Psoas muscle (tissue), 7 donors: ENCODE measurements at regions not wholly inside any gene's neighbourhood (a gene's known extent, or its start where the extent isn't known, plus 50 kb on each side); places are given as distances from the start of the nearest gene placed in this dataset.

Experiments
- ATAC-seq, 4 donors: fragments of 200-7000 bp; cut with Tn5 transposase; one replicate each; pipeline ENCODE4 v1.9.1; 2020; ENCODE audit warnings: moderate library complexity in 3 of 4, mild to moderate bottlenecking in 2 of 4
- DNase-seq, 2 donors: peaks; one replicate each; pipeline ENCODE4 v3.0.0-alpha.2; 2020
- H3K27ac ChIP-seq: fragments of 200-600 bp; one replicate; pipeline ENCODE4 v1.8.0; 2022
- H3K27me3 ChIP-seq, 3 donors: fragments of 200-600 bp in 1 of 3; one replicate each; pipeline versions ENCODE4 v1.6.1 to v1.8.0; 2013 to 2022; ENCODE audit warnings: low read length in 2 of 3, mild to moderate bottlenecking in 2 of 3, moderate library complexity in 1 of 3; ENCODE audit not compliant: insufficient read depth in 3 of 3
- H3K36me3 ChIP-seq, 2 donors: fragments of 200-600 bp in 1 of 2; one replicate each; pipeline versions ENCODE4 v1.6.1 to v1.8.0; 2013 to 2022; ENCODE audit warnings: low read depth in 1 of 2, mild to moderate bottlenecking in 1 of 2, moderate library complexity in 1 of 2; ENCODE audit not compliant: insufficient read depth in 1 of 2
- H3K4me1 ChIP-seq: fragments of 200-600 bp; one replicate; pipeline ENCODE4 v1.8.0; 2022
- H3K4me3 ChIP-seq: fragments of 200-600 bp; one replicate; pipeline ENCODE4 v1.8.0; 2022; ENCODE audit warnings: mild to moderate bottlenecking
- H3K9me3 ChIP-seq: fragments of 200-600 bp; one replicate; pipeline ENCODE4 v1.8.0; 2022
- WGBS, 3 donors: extraction: QIAGEN DNeasy Blood & Tissue Kit; methylation state at CpG; one replicate each; pipeline versions ENCODE4 v1.1.6 to v1.1.7; 2013; 5-methylcytosine and 5-hydroxymethylcytosine counted together
- intact Hi-C, 2 donors: fragments of 100-400 bp; cut with DNase I; formaldehyde crosslinking; loops; one replicate each; pipeline versions ENCODE4 v1.11.0 to v1.14.2; 2022
- TF ChIP-seq, protein P1 (sequence below): fragments of 200-600 bp; IDR thresholded peaks from one replicate; pipeline ENCODE4 v1.8.0; 2022; ENCODE audit warnings: antibody characterized with exemption
- donor health status: healthy with polysubstance abuse.
- donor health status: DM: no; HTN: no; CAD: no; lungs with moderate emphysema.
- donor health status: Bipolar disorder and iron deficiency.
- donor health status: healthy.
- donor health status: DM: yes; HTN: yes; CAD: no.
- donor health status: DM: no; HTN: no; CAD: no.
- donor health status: DM: yes; HTN: yes; CAD: no.

DNA sequence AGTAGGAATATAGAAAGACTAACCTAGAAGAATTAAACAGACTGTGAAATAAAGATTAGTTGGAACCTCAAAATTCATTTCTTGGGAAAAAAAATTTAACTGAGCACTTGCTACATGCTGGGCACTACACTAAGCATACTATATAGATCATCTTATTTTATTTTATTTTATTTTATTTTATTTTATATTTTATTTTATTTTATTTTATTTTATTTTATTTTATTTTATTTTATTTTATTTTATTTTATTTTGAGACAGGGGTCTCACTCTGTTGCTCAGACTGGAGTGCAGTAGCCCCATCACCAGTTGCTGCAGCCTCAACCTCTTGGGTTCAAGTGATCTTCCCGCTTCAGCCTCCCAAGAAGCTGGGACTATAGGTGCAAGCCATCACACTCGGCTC lies 74.5 kb upstream of the DSC1 start:
- no peaks in the 10 kb centered on the region for H3K27me3 ChIP-seq
- no peak for DNase-seq
- H3K4me1 ChIP-seq: no peaks in the 10 kb centered on the region
- H3K4me3 ChIP-seq: no peak overlapping the region
- H3K27ac ChIP-seq: no peak overlapping the region
- ATAC-seq: no peak
- TF ChIP-seq, protein P1, sequence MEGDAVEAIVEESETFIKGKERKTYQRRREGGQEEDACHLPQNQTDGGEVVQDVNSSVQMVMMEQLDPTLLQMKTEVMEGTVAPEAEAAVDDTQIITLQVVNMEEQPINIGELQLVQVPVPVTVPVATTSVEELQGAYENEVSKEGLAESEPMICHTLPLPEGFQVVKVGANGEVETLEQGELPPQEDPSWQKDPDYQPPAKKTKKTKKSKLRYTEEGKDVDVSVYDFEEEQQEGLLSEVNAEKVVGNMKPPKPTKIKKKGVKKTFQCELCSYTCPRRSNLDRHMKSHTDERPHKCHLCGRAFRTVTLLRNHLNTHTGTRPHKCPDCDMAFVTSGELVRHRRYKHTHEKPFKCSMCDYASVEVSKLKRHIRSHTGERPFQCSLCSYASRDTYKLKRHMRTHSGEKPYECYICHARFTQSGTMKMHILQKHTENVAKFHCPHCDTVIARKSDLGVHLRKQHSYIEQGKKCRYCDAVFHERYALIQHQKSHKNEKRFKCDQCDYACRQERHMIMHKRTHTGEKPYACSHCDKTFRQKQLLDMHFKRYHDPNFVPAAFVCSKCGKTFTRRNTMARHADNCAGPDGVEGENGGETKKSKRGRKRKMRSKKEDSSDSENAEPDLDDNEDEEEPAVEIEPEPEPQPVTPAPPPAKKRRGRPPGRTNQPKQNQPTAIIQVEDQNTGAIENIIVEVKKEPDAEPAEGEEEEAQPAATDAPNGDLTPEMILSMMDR: no peak
- intact Hi-C loops: no loop called here
- H3K9me3 ChIP-seq: no peaks in the 10 kb centered on the region
- no peaks in the 10 kb centered on the region for H3K36me3 ChIP-seq
- WGBS, 3 donors: 93 to 98% (median 95%) methylated on average over 2 of the region's 2 CpGs

DNA sequence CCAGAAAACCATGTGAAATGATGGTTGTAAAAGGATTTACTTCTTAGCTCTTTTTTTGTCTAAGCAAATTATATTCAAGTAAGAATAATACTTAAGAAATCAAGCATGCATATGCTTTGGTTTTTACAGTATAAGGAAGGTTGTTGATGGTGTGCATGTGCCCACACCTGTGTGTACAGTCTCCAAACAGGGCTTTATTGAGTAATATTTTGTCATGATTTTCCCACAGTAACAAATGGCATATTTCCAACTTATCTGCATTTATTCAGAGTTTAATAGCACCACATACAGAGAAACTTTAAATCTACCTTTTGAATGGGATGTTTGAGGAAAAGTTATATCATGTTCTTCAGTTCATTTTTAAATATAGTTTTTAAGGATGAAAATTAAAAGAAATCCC lies 76.5 kb upstream of the DSG1 start:
- intact Hi-C loops: no loop called here

DNA sequence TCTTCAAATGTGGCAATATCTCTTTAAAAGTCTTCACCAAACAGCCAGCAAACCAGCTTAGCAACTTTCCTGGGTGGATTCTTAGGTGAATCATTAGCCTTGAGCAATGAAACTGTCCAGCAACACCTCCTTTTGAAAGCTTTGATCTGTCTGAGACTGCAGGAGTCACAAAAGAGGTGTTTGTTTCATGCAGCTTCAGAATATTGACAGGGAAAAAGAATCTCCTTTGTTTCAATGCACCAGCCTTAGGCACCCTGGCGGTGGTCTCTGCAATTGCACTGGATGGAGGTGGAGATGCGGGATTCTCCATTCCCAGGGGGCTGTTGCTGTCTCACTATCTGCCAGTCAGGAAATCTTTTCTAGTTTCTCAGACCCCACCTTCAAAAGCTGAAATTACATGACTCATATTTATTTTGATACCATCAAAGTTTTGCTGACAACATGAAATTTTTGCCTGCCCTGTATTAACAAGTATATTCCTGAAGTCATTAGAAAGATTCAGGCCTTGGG lies 76.0 kb upstream of the DSG1 start:
- no peaks in the 10 kb centered on the region for H3K4me1 ChIP-seq
- no peaks in the 10 kb centered on the region for H3K9me3 ChIP-seq
- H3K36me3 ChIP-seq: no peaks in the 10 kb centered on the region
- no peaks in the 10 kb centered on the region for H3K27me3 ChIP-seq
- TF ChIP-seq, protein P1: peak; percentile 7
- no peak for DNase-seq
- intact Hi-C loops: no loop called here
- H3K4me3 ChIP-seq: no peak overlapping the region
- 49 to 58% (median 50%) methylated on average over 2 of the region's 2 CpGs for WGBS, 3 donors
- ATAC-seq: no peak
- no peak overlapping the region for H3K27ac ChIP-seq

More for the DNA sequence above, 76.5 kb upstream of the DSG1 start:
- Histone ChIP-seq H3K36me3 (no peaks in the 10 kb centered on the region), H3K27ac (no peak overlapping the region), H3K27me3 (no peaks in the 10 kb centered on the region), H3K9me3 (no peaks in the 10 kb centered on the region), H3K4me3 (no peak overlapping the region), H3K4me1 (no peaks in the 10 kb centered on the region)
- no peak for ATAC-seq
- no peak for DNase-seq
- TF ChIP-seq, protein P1: no peak

DNA sequence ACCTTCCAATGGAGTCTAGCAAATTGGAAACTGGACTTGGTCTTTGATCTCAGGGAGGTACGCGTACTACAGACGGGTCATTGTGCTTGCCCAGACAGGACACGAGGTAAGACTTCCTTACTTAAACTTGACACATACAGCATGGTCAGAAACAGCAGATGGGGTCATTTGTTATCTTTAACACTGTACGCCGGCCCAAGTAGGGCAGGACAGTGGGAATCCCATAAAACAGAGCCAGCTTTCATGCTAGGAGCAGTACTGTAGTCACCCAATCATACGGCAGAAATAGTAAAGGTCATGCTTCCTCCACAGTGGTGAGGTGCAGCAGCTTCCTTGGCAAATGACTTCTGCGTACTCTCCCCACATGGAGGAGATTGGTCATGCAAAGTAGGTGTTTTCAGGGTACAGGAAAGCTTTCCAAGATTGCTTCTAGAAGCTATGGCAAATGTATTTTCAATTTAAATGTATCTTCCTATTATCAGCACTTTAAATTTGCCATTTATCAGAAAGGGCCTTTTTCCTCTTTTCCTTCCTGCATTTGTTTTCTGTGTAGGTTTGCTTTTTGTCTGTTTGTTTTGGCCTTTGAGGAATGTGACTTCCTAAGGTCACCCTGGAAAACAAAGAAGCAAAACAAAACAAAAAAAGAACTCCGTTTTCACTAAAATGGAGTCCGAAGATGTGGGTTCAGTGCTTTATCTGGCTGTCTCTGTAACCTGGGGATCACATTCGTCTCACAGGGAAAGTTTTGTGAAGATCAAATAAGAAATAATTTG lies 74.0 kb upstream of the DSG1 start:
- Histone ChIP-seq H3K4me3 (no peak overlapping the region), H3K27me3 (no peaks in the 10 kb centered on the region), H3K27ac (no peak overlapping the region), H3K4me1 (no peaks in the 10 kb centered on the region), H3K9me3 (no peaks in the 10 kb centered on the region), H3K36me3 (no peaks in the 10 kb centered on the region)
- intact Hi-C loops: no loop called here
- TF ChIP-seq, protein P1: no peak
- no peak for DNase-seq
- WGBS, 3 donors: 56 to 71% (median 59%) methylated on average over 11 of the region's 11 CpGs
- ATAC-seq: no peak
